OCI-LY1 (cell line): ENCODE measurements at regions not wholly inside any gene's neighbourhood (a gene's known extent, or its start where the extent isn't known, plus 50 kb on each side); places are given as distances from the start of the nearest gene placed in this dataset.

Experiments
- H2AFZ ChIP-seq: fragments of 200-600 bp; sonication (generic), shearing (Covaris generic); 2 replicates; pipeline ENCODE4 v1.6.0; 2014; ENCODE audit warnings: antibody characterized with exemption, mild to moderate bottlenecking, low read length
- H3F3A ChIP-seq: fragments of 200-600 bp; sonication (generic), shearing (Covaris generic); 2 replicates; pipeline ENCODE4 v1.6.0; 2014; ENCODE audit warnings: mild to moderate bottlenecking, antibody characterized with exemption, low read length, moderate library complexity; ENCODE audit not compliant: insufficient read depth
- H3K27ac ChIP-seq: fragments of 200-600 bp; sonication (generic); 2 replicates; pipeline ENCODE4 v1.5.1; 2014; ENCODE audit warnings: low read length, mixed run types, mild to moderate bottlenecking, low read depth; ENCODE audit not compliant: poor library complexity, severe bottlenecking
- H3K27me3 ChIP-seq: fragments of 200-600 bp; sonication (generic); 2 replicates; pipeline ENCODE4 v1.6.0; 2014; ENCODE audit warnings: antibody characterized with exemption, mild to moderate bottlenecking, low read length, moderate library complexity; ENCODE audit not compliant: insufficient read depth
- H3K36me3 ChIP-seq: fragments of 200-600 bp; sonication (generic); 2 replicates; pipeline ENCODE4 v1.6.1; 2014; ENCODE audit warnings: mild to moderate bottlenecking, antibody characterized with exemption, low read length, moderate library complexity, mixed read lengths; ENCODE audit not compliant: insufficient read depth
- H3K4me1 ChIP-seq: fragments of 200-600 bp; sonication (generic); 2 replicates; pipeline ENCODE4 v1.5.1; 2014; ENCODE audit warnings: mild to moderate bottlenecking, low read length, moderate library complexity; ENCODE audit not compliant: insufficient read depth, severe bottlenecking
- H3K4me2 ChIP-seq: fragments of 200-600 bp; sonication (generic), shearing (Covaris generic); 2 replicates; pipeline ENCODE4 v1.6.1; 2014; ENCODE audit warnings: low read length
- H3K4me3 ChIP-seq: fragments of 200-600 bp; sonication (generic); 2 replicates; pipeline ENCODE4 v1.5.1; 2014; ENCODE audit warnings: low read length, low read depth, mild to moderate bottlenecking, mixed read lengths; ENCODE audit not compliant: poor library complexity, severe bottlenecking
- H3K79me2 ChIP-seq: fragments of 200-600 bp; shearing (Covaris generic); 2 replicates; pipeline ENCODE4 v1.6.1; 2016; ENCODE audit warnings: mixed run types, low read length, mixed read lengths; ENCODE audit not compliant: insufficient read depth
- H3K9ac ChIP-seq: fragments of 200-600 bp; sonication (generic), shearing (Covaris generic); 2 replicates; pipeline ENCODE4 v1.6.1; 2014; ENCODE audit warnings: mild to moderate bottlenecking, low read length, mixed read lengths
- H3K9me2 ChIP-seq: fragments of 200-600 bp; sonication (generic), shearing (Covaris generic); 2 replicates; pipeline ENCODE4 v1.6.1; 2014; ENCODE audit warnings: low read depth, mild to moderate bottlenecking, low read length, mixed read lengths
- H3K9me3 ChIP-seq: fragments of 200-600 bp; shearing (Covaris generic); 2 replicates; pipeline ENCODE4 v1.6.1; 2014; ENCODE audit warnings: low read length, mixed read lengths
- H4K20me1 ChIP-seq: fragments of 200-600 bp; sonication (generic), shearing (Covaris generic); 2 replicates; pipeline ENCODE4 v1.6.0; 2016; ENCODE audit warnings: mild to moderate bottlenecking, low read length; ENCODE audit not compliant: insufficient read depth
- EZH2 ChIP-seq: fragments of 200-600 bp; sonication (generic), shearing (Covaris generic); IDR thresholded peaks from 2 replicates; pipeline ENCODE4 v1.8.0; 2017; ENCODE audit warnings: borderline replicate concordance, mixed run types, mild to moderate bottlenecking, antibody characterized with exemption, low read length, moderate library complexity, mixed read lengths
- TF ChIP-seq, protein P1 (sequence below): fragments of 200-600 bp; sonication (generic), shearing (Covaris generic); IDR thresholded peaks from 2 replicates; pipeline ENCODE4 v1.5.1; 2017; ENCODE audit warnings: mild to moderate bottlenecking, antibody characterized with exemption, low read length, moderate library complexity, mixed read lengths

DNA sequence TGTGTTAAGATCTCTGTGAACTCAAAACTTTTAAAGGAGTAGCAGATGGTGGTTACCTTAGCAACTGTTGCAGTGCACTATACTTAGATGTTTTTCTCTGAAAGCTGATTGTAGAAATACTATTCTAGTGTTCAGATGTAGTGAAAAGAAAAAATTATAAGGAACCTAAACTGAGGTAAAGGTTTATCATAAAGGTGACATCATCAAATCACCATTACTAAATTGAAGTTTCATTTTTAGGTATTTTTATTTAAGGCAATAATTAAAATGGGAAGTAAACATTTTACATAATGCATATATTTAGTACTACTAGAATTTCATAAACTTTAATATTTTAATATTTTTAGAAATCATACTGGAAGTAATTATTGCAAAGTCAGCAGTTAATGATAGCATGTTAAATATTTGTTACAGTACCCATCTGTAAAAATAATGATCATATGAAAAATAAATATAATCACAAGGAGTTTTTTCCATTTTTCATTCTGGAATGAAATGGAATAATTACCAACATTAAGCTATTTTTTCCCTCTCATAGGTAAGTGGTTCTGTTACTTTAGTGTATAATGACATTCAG is 141.1 kb upstream of the NAV3 start:
- no peaks in the 10 kb centered on the region for H3K27me3 ChIP-seq
- no peaks in the 10 kb centered on the region for H3K4me1 ChIP-seq
- no peak overlapping the region for H3K9ac ChIP-seq
- H2AFZ ChIP-seq: no peak overlapping the region
- no peaks in the 10 kb centered on the region for H3F3A ChIP-seq
- no peaks in the 10 kb centered on the region for H3K9me3 ChIP-seq
- TF ChIP-seq EZH2: no peak
- TF ChIP-seq, protein P1, sequence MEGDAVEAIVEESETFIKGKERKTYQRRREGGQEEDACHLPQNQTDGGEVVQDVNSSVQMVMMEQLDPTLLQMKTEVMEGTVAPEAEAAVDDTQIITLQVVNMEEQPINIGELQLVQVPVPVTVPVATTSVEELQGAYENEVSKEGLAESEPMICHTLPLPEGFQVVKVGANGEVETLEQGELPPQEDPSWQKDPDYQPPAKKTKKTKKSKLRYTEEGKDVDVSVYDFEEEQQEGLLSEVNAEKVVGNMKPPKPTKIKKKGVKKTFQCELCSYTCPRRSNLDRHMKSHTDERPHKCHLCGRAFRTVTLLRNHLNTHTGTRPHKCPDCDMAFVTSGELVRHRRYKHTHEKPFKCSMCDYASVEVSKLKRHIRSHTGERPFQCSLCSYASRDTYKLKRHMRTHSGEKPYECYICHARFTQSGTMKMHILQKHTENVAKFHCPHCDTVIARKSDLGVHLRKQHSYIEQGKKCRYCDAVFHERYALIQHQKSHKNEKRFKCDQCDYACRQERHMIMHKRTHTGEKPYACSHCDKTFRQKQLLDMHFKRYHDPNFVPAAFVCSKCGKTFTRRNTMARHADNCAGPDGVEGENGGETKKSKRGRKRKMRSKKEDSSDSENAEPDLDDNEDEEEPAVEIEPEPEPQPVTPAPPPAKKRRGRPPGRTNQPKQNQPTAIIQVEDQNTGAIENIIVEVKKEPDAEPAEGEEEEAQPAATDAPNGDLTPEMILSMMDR: no peak
- no peak overlapping the region for H3K27ac ChIP-seq
- H3K79me2 ChIP-seq: no peaks in the 10 kb centered on the region
- no peak overlapping the region for H3K4me3 ChIP-seq
- H4K20me1 ChIP-seq: no peaks in the 10 kb centered on the region
- H3K9me2 ChIP-seq: no peaks in the 10 kb centered on the region
- no peaks in the 10 kb centered on the region for H3K36me3 ChIP-seq
- no peak overlapping the region for H3K4me2 ChIP-seq

DNA sequence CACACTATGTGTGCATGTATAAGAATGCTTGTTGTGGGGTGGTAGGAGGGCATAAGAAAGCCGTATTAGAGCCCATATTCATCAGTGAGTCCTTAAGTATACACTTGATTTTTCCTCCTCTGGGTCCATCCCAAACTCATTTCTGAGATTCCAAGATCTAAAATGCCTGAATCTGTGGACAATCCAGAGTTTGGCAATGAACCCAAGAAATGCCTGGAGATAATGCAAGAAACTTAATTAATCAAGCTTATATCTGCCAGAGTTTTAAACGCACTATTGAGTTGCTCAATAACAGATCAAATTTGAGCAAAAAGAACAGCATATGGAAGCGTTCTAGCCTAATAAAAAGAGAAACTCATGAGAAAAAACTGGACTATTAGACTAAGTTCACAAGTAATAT is 143.4 kb upstream of the NAV3 start:
- H2AFZ ChIP-seq: no peak overlapping the region
- H3K9me2 ChIP-seq: no peaks in the 10 kb centered on the region
- H3K27ac ChIP-seq: no peak overlapping the region
- no peaks in the 10 kb centered on the region for H3K36me3 ChIP-seq
- no peaks in the 10 kb centered on the region for H4K20me1 ChIP-seq
- no peaks in the 10 kb centered on the region for H3K4me1 ChIP-seq
- no peaks in the 10 kb centered on the region for H3K27me3 ChIP-seq
- no peak for TF ChIP-seq EZH2
- TF ChIP-seq, protein P1: no peak
- no peak overlapping the region for H3K4me2 ChIP-seq
- H3F3A ChIP-seq: no peaks in the 10 kb centered on the region
- H3K79me2 ChIP-seq: no peaks in the 10 kb centered on the region
- H3K9me3 ChIP-seq: no peaks in the 10 kb centered on the region
- no peak overlapping the region for H3K9ac ChIP-seq
- H3K4me3 ChIP-seq: no peak overlapping the region

DNA sequence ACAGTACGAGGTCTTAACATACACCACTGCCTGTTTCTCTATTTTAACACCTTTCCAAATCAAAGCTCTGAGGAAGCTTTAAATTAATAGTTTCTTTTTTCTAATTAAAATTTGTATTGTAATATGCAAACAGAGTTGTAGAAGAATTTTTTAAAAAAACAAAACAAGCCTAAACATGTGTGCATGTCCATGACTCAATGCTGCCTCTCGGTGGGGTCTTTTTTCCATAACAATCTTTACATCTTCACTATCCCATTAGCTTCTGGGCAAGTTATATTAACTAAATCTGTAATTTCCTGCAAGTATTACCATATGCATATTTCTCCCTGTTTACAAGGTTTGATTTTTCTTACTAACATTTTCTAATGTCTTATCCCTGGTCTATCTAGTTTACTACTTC is 143.9 kb upstream of the NAV3 start:
- H3K9ac ChIP-seq: no peak overlapping the region
- no peaks in the 10 kb centered on the region for H3K27me3 ChIP-seq
- H2AFZ ChIP-seq: no peak overlapping the region
- H3F3A ChIP-seq: no peaks in the 10 kb centered on the region
- H3K27ac ChIP-seq: no peak overlapping the region
- H3K36me3 ChIP-seq: no peaks in the 10 kb centered on the region
- no peak overlapping the region for H3K4me2 ChIP-seq
- no peaks in the 10 kb centered on the region for H3K4me1 ChIP-seq
- no peaks in the 10 kb centered on the region for H3K9me2 ChIP-seq
- H4K20me1 ChIP-seq: no peaks in the 10 kb centered on the region
- TF ChIP-seq, protein P1: no peak
- TF ChIP-seq EZH2: no peak
- no peak overlapping the region for H3K4me3 ChIP-seq
- H3K79me2 ChIP-seq: no peaks in the 10 kb centered on the region
- no peaks in the 10 kb centered on the region for H3K9me3 ChIP-seq
